ENCODE measurements at regions not wholly inside any gene's neighbourhood (a gene's known extent, or its start where the extent isn't known, plus 50 kb on each side); places are given as distances from the start of the nearest gene placed in this dataset.

DNA sequence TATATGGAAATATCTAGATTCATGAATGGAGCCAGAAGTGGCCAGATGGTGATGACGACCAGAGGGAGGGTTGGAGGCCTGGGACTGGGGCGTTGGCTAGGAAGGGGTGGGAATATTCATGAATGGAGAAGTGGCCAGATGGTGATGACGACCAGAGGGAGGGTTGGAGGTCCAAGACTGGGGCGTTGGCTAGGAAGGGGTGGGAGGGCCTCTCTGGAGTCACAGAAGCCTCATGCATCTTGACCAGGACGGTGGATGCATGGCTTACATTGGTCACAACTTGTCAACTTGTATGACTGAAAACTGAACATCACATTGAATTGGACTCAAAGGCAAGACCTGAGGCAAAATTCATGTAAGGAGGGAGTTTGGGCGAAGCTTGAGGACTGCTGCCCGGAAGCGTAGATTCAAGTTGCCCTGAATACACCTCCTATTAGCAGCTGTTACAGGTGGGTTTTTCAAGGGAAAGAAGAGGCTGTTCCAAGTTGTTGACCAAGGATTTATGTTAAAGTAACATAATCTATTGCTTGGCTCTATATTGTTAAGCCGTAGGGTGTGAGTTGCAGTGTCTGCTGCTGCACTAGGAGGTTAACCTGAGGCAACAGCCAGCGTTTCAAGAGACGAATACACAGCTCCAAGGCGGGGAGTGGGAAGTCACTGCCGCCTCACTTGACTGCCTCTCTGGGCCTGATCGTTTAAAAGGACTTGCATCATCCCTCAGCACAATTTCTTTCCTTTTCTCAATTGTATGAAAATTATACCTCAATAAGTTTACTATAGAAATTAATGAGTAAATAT is 55.1 kb upstream of the FAM20C start:
- H3K4me1 Mint-ChIP-seq = no peaks in the 10 kb centered on the region
- H3K27ac Mint-ChIP-seq = no peak overlapping the region
- H3K4me3 Mint-ChIP-seq = no peak overlapping the region
- no peak for DNase-seq (ENCODE audit: low spot score in 2 of 2)
- no peak for ATAC-seq (ENCODE audit: low read depth)
- H3K9me3 Mint-ChIP-seq = no peaks in the 10 kb centered on the region
- no peaks in the 10 kb centered on the region for H3K36me3 Mint-ChIP-seq
- H3K27me3 Mint-ChIP-seq = peaks cover 8% of the 10 kb centered on the region

DNA sequence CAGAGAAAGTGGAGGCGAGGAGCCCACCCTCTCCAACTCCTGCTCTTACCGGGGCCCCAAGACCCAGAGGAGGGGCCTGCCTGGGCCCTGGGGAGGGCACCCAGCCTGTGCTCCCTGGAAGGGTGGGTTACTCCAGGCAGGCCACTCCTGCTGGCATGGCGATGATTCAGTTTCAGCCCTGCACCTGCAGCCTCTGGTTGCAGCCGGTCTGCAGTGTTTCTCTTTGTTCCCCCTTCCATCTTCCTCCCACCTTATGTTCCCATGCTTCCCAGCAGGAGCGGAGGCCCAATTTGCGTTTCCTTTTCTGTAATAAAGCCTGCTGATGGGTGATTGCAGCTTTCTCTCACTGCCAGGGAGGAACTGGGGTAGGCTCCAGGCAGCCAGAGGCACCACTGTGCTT is 53.2 kb upstream of the FAM20C start:
- no peak overlapping the region for H3K4me3 Mint-ChIP-seq
- H3K4me1 Mint-ChIP-seq = peaks cover 6% of the 10 kb centered on the region
- ATAC-seq (ENCODE audit: low read depth) = no peak

GRCh38 chr7:139561-140243 is 52.7 kb upstream of the FAM20C start:
- DNase-seq (ENCODE audit: low spot score in 2 of 2) (no peak), ATAC-seq (ENCODE audit: low read depth) (no peak)
- Mint-ChIP-seq H3K36me3 (no peaks in the 10 kb centered on the region), H3K4me1 (peaks cover 11% of the 10 kb centered on the region), H3K9me3 (peaks cover 1% of the 10 kb centered on the region), H3K27me3 (peaks cover 5% of the 10 kb centered on the region), H3K27ac (no peak overlapping the region), H3K4me3 (no peak overlapping the region)

More for the DNA sequence above, 53.2 kb upstream of the FAM20C start:
- DNase-seq (ENCODE audit: low spot score in 2 of 2) = no peak
- peaks cover 5% of the 10 kb centered on the region for H3K27me3 Mint-ChIP-seq
- H3K36me3 Mint-ChIP-seq = no peaks in the 10 kb centered on the region
- H3K27ac Mint-ChIP-seq = no peak overlapping the region
- H3K9me3 Mint-ChIP-seq = peaks cover 1% of the 10 kb centered on the region

GRCh38 chr7:140996-141395 is 51.4 kb upstream of the FAM20C start:
- H3K9me3 Mint-ChIP-seq = peaks cover 1% of the 10 kb centered on the region
- peaks cover 5% of the 10 kb centered on the region for H3K27me3 Mint-ChIP-seq
- H3K4me3 Mint-ChIP-seq = no peak overlapping the region
- peaks cover 11% of the 10 kb centered on the region for H3K4me1 Mint-ChIP-seq
- DNase-seq (ENCODE audit: low spot score in 2 of 2) = no peak
- no peak overlapping the region for H3K27ac Mint-ChIP-seq
- H3K36me3 Mint-ChIP-seq = peaks cover 4% of the 10 kb centered on the region
- ATAC-seq (ENCODE audit: low read depth) = no peak

DNA sequence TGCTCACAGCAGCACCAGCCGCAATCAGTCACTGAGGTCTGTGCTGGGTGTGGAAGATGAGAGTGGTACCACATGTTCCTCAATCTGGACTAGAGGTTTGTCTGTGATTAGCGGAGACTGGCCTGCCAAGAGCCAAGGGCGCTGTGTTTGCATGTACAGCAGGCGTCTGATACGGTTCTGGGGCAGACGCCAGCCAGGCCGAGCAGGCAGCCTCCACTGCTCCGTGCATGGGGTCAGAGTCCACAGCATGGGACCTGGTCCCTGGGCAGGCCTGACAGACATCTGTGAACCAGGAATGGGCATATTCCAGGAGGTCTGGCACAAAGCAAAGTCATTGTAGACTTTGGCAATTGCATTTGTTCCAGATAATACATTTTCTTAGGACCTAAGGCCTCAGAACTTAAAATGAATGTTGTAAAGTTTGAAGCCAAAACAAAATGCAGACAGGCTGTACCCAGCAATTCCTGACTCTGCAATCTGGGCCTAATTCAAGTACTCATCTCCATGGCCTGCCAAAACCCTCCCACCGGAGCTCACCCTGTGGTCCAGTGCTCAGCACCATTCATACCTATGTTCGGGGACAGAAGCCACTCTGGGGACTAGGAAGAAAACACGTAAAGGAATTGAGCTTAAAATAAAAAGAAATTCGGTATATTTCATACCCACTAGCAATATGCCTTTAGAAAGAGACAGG is 50.0 kb upstream of the FAM20C start:
- H3K27me3 Mint-ChIP-seq = peaks cover 5% of the 10 kb centered on the region
- H3K4me3 Mint-ChIP-seq = no peak overlapping the region
- peaks cover 1% of the 10 kb centered on the region for H3K9me3 Mint-ChIP-seq
- peaks cover 9% of the 10 kb centered on the region for H3K36me3 Mint-ChIP-seq
- DNase-seq (ENCODE audit: low spot score in 2 of 2) = no peak
- no peak for ATAC-seq (ENCODE audit: low read depth)
- no peak overlapping the region for H3K27ac Mint-ChIP-seq
- H3K4me1 Mint-ChIP-seq = peaks cover 11% of the 10 kb centered on the region
